Heart left ventricle (tissue), 13 donors: ENCODE measurements at regions not wholly inside any gene's neighbourhood (a gene's known extent, or its start where the extent isn't known, plus 50 kb on each side); places are given as distances from the start of the nearest gene placed in this dataset.

ENCODE experiments used
- CTCF ChIP-seq, 12 donors: fragments of 200-600 bp; sonication (generic) in 4 of 12; IDR thresholded peaks; one replicate each; pipeline versions ENCODE4 v1.5.0 to v1.8.0; 2018 to 2022; ENCODE audit warnings: antibody characterized with exemption in 12 of 12, mild to moderate bottlenecking in 5 of 12
- POLR2A ChIP-seq, 2 donors: fragments of 450-650 bp; IDR thresholded peaks; one replicate each; pipeline ENCODE4 v1.6.1; 2017; ENCODE audit warnings: antibody characterized with exemption in 2 of 2, mild to moderate bottlenecking in 2 of 2, moderate library complexity in 2 of 2
- donor health status: ischemic (EF 13 %, LVEDD 7.1; RV severe dilation, severe dysfunction).
- donor health status: DM: no; HTN: yes; CAD: no.
- donor health status: DM: no; HTN: no; CAD: no.
- donor health status: ischemic (EF 25% LVEDD 6.9; RV normal size, moderate dysfunction).
- donor health status: ischemic (EF 25% LVEDD 5.7; RV mildly dilated, moderate dysfunction).
- donor health status: ischemic (EF 35%, LVEDD 5.7; RV mildly dilated, moderate dysfunction).
- donor health status: nonischemic (EF 11% LVEDD 7.7; RV severe dilation, severe dysfunction).
- donor health status: DM: yes; HTN: yes; CAD: no.
- donor health status: PGD.
- donor health status: ischemic (EF 29% LVEDD 5.4; RV normal size, mild dysfunction).
- donor health status: nonischemic (EF 23%, LVEDD 6.1; RV moderate dilation, normal function).

- no peak for TF ChIP-seq POLR2A (IDR thresholded peaks at IDR 0.05)
- TF ChIP-seq CTCF (IDR thresholded peaks at IDR 0.05): no peak
Observed at GRCh38 chr18:64318547-64318946, 169.7 kb upstream of the LINC00305 start.
